ENCODE measurements at regions not wholly inside any gene's neighbourhood (a gene's known extent, or its start where the extent isn't known, plus 50 kb on each side); places are given as distances from the start of the nearest gene placed in this dataset.

DNA sequence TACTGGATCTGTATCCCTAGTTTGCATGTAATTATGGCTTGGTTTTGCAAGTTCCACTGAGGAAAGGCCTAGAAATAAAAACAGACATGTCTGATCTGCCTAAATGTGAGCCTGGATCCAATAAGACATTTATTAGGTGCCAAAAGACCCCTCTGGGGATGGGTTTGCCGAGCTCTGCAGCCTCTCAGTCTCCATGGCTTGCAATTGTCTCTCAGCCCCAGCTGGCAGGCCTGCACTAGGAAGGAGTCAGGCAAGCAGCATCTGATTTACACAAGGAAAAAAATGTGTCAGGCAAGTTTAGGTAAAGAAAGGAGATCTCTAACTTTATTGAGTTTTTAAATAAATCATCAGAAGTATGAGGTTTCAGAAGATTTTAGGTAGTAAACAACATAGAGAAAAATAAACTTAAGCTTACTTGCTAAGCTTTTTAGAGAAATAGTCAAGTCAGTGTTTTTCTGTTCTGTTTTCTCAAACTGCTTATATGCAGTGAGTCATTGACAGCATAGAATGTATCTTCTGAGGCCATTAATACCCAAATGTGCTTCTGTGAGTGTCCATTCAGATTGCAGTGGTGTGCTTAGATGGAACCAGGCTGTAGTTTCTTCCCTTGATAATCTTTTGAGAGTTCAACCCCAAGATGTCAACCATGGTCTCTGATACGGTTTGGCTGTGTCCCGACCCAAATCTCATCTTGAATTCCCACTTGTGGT, 121.0 kb downstream of the FHL5 start:
- no peak overlapping the region for H3K9ac ChIP-seq (replicated peaks; ENCODE audit: extremely low read depth, insufficient read depth, low read length)
- H4K20me1 ChIP-seq (replicated peaks; ENCODE audit: control insufficient read depth, extremely low read depth, insufficient read depth, low read length) = no peaks in the 10 kb centered on the region
- FAIRE-seq (no peak), DNase-seq (ENCODE audit: low read depth, low spot score) (no peak)
- ChIA-PET CTCF (no interaction called here), POLR2A (no interaction called here)
- no peak overlapping the region for H3K27ac ChIP-seq (ENCODE audit: insufficient read depth, low read depth, low read length)
- H3K79me2 ChIP-seq (ENCODE audit: control insufficient read depth, insufficient read depth, low read length) = no peaks in the 10 kb centered on the region
- no peaks in the 10 kb centered on the region for H3K9me1 ChIP-seq (replicated peaks; ENCODE audit: control insufficient read depth, extremely low read depth, insufficient read depth, low read length)
- H3K36me3 ChIP-seq (ENCODE audit: control insufficient read depth in 2 of 2, extremely low read depth in 1 of 2, insufficient read depth in 2 of 2, low read length in 2 of 2) = no peaks in the 10 kb centered on the region
- H3K27me3 ChIP-seq (ENCODE audit: control insufficient read depth in 2 of 2, insufficient read depth in 2 of 2, low read length in 2 of 2) = no peaks in the 10 kb centered on the region
- no TSS peak for BruUV-seq (replicated peaks)
- TF ChIP-seq MAX (IDR thresholded peaks at IDR 0.05; ENCODE audit: insufficient read depth, insufficient read length) (no peak), MYC (IDR thresholded peaks at IDR 0.05; ENCODE audit: low read depth, low read length) (no peak), POLR2A (IDR thresholded peaks at IDR 0.05; ENCODE audit: low read depth, low read length) (no peak), CTCF (IDR thresholded peaks at IDR 0.05; ENCODE audit: extremely low read depth in 1 of 2, insufficient read depth in 1 of 2, low read depth in 1 of 2, low read length in 2 of 2) (no peak), FOS (IDR thresholded peaks at IDR 0.05; ENCODE audit: borderline replicate concordance, insufficient read depth, low read length) (no peak), JUN (IDR thresholded peaks at IDR 0.05; ENCODE audit: borderline replicate concordance, insufficient read depth, insufficient read length, low read depth) (no peak), GATA2 (IDR thresholded peaks at IDR 0.05; ENCODE audit: insufficient read depth, insufficient read length, low read depth, low read length) (no peak), EZH2 (IDR thresholded peaks at IDR 0.05; ENCODE audit: borderline replicate concordance, low read depth, low read length, severe bottlenecking) (no peak), POLR2AphosphoS5 (IDR thresholded peaks at IDR 0.05; ENCODE audit: insufficient read depth, low read depth, low read length) (no peak)
- dilution Hi-C loops (cut with MboI; ENCODE audit: extremely low pct_ligation_motif_present, low sequenced_read_pairs) (no loop called here), intact Hi-C loops (cut with micrococcal nuclease) (no loop called here)
- H3K4me3 ChIP-seq (replicated peaks in 1 of 3; ENCODE audit: insufficient read depth in 1 of 3, low read depth in 1 of 3, low read length in 3 of 3) = no peak overlapping the region
- H3K4me1 ChIP-seq (ENCODE audit: control insufficient read depth, extremely low read depth, insufficient read depth, low read length) = no peaks in the 10 kb centered on the region
- no peaks in the 10 kb centered on the region for H3K9me3 ChIP-seq (replicated peaks; ENCODE audit: control insufficient read depth, insufficient read depth, low read length)
- H3K4me2 ChIP-seq (ENCODE audit: insufficient read depth, low read length) = no peak overlapping the region
- H2AFZ ChIP-seq (ENCODE audit: low read depth, low read length) = no peak overlapping the region

Data from endothelial cell of umbilical vein (primary cell).